GM12865 (cell line): ENCODE measurements at regions not wholly inside any gene's neighbourhood (a gene's known extent, or its start where the extent isn't known, plus 50 kb on each side); places are given as distances from the start of the nearest gene placed in this dataset.

Experiments
- DNase-seq: peaks from one replicate; pipeline ENCODE4 v3.0.0; 2010; ENCODE audit warnings: low read depth
- H3K4me3 ChIP-seq: 2 replicates; pipeline ENCODE4 v1.5.1; 2011; ENCODE audit warnings: mild to moderate bottlenecking, low read depth, low read length, control low read depth
- CTCF ChIP-seq: IDR thresholded peaks from 2 replicates; pipeline ENCODE4 v1.5.1; 2011; ENCODE audit warnings: low read length, control low read depth, low read depth, inconsistent platforms; ENCODE audit not compliant: insufficient read depth; ENCODE audit errors: missing control alignments

GRCh38 chr18:2112435-2113045, 458.8 kb downstream of the METTL4 start:
- H3K4me3 ChIP-seq, result no peak overlapping the region
- TF ChIP-seq CTCF, result no peak
- no peak for DNase-seq

- H3K4me3 ChIP-seq, result no peak overlapping the region
- no peak for DNase-seq
- TF ChIP-seq CTCF, result no peak
Observed at GRCh38 chr18:2114289-2114688, 457.0 kb downstream of the METTL4 start.

- no peak for TF ChIP-seq CTCF
- no peak overlapping the region for H3K4me3 ChIP-seq
- DNase-seq, result no peak
Observed at GRCh38 chr18:2114765-2115164, 456.5 kb downstream of the METTL4 start.

GRCh38 chr18:2121224-2121623, 450.1 kb downstream of the METTL4 start:
- no peak for TF ChIP-seq CTCF
- DNase-seq, result no peak
- no peak overlapping the region for H3K4me3 ChIP-seq

- no peak overlapping the region for H3K4me3 ChIP-seq
- TF ChIP-seq CTCF, result no peak
- no peak for DNase-seq
Observed at GRCh38 chr18:2123077-2123476, 448.2 kb downstream of the METTL4 start.

- no peak for DNase-seq
- no peak for TF ChIP-seq CTCF
- no peak overlapping the region for H3K4me3 ChIP-seq
Observed at GRCh38 chr18:2134364-2134763, 436.9 kb downstream of the METTL4 start.

GRCh38 chr18:2135309-2135708, 436.0 kb downstream of the METTL4 start:
- no peak overlapping the region for H3K4me3 ChIP-seq
- no peak for DNase-seq
- TF ChIP-seq CTCF, result no peak
